Right lobe of liver (tissue), 6 donors: ENCODE measurements at regions not wholly inside any gene's neighbourhood (a gene's known extent, or its start where the extent isn't known, plus 50 kb on each side); places are given as distances from the start of the nearest gene placed in this dataset.

Experiments used
- ATAC-seq, 4 donors: fragments of 200-7000 bp; cut with Tn5 transposase; one replicate each; pipeline ENCODE4 v1.9.1; 2020; ENCODE audit warnings: mild to moderate bottlenecking in 4 of 4, moderate library complexity in 4 of 4
- DNase-seq, 3 donors: peaks; one replicate each; pipeline ENCODE4 v3.0.0-alpha.2; 2020
- H3K27ac ChIP-seq, 3 donors: fragments of 200-600 bp; one replicate each; pipeline ENCODE4 v1.8.0; 2022
- H3K27me3 ChIP-seq, 2 donors: fragments of 200-600 bp; one replicate each; pipeline ENCODE4 v1.8.0; 2022
- H3K36me3 ChIP-seq, 4 donors: fragments of 200-600 bp; sonication (generic) in 1 of 4; one replicate each; pipeline versions ENCODE4 v1.5.1 to v1.8.0; 2017 to 2022; ENCODE audit warnings: control low read depth in 1 of 4
- H3K4me1 ChIP-seq, 4 donors: fragments of 200-600 bp; sonication (generic) in 1 of 4; one replicate each; pipeline versions ENCODE4 v1.5.1 to v1.8.0; 2017 to 2022; ENCODE audit warnings: control low read depth in 1 of 4
- H3K4me3 ChIP-seq, 3 donors: fragments of 200-600 bp; one replicate each; pipeline ENCODE4 v1.8.0; 2022
- H3K9me3 ChIP-seq, 4 donors: fragments of 200-600 bp; sonication (generic) in 1 of 4; one replicate each; pipeline versions ENCODE4 v1.5.1 to v1.8.0; 2017 to 2022; ENCODE audit warnings: control low read depth in 1 of 4
- CTCF ChIP-seq, 4 donors: fragments of 200-600 bp in 3 of 4; fragments of 450-650 bp in 1 of 4; IDR thresholded peaks; one replicate each; pipeline versions ENCODE4 v1.5.1 to v1.8.0; 2016 to 2022; ENCODE audit warnings: antibody characterized with exemption in 4 of 4, mild to moderate bottlenecking in 2 of 4
- POLR2A ChIP-seq: fragments of 450-650 bp; IDR thresholded peaks from one replicate; pipeline ENCODE4 v1.6.1; 2017; ENCODE audit warnings: antibody characterized with exemption, mild to moderate bottlenecking
- WGBS: methylation state at CpG from one replicate; pipeline ENCODE4 v1.1.6; 2018; ENCODE audit warnings: low coverage, low lambda C conversion rate; ENCODE audit not compliant: insufficient coverage; ENCODE audit errors: missing lambda C conversion rate; 5-methylcytosine and 5-hydroxymethylcytosine counted together
- intact Hi-C, 2 donors: fragments of 100-400 bp; cut with DNase I; formaldehyde crosslinking; loops; one replicate each; pipeline versions ENCODE4 v1.11.2 to v1.14.1; 2022
- donor health status: DM: no; HTN: yes; CAD: no.
- donor health status: DM: no; HTN: no; CAD: no.
- donor health status: DM: no; HTN: no; CAD: no.
- donor health status: DM: no; HTN: yes; CAD: no.
- donor health status: DM: no; HTN: yes; CAD: no.

GRCh38 chr13:29978211-29978610 is 127.8 kb upstream of the UBL3 start:
- H3K27me3 ChIP-seq, result no peaks in the 10 kb centered on the region
- no peak overlapping the region for H3K4me3 ChIP-seq
- H3K36me3 ChIP-seq, result no peaks in the 10 kb centered on the region
- no peak for ATAC-seq
- H3K27ac ChIP-seq, result no peak overlapping the region
- H3K9me3 ChIP-seq, result no peaks in the 10 kb centered on the region
- TF ChIP-seq POLR2A (no peak), CTCF (IDR thresholded peaks at IDR 0.05) (no peak)
- no peaks in the 10 kb centered on the region for H3K4me1 ChIP-seq
- 77% methylated on average over 2 of the region's 2 CpGs for WGBS
- DNase-seq, result no peak
- intact Hi-C loops, result no loop called here

GRCh38 chr13:29977476-29978120 is 127.2 kb upstream of the UBL3 start:
- no peak overlapping the region for H3K27ac ChIP-seq
- no peaks in the 10 kb centered on the region for H3K4me1 ChIP-seq
- intact Hi-C loops, result no loop called here
- H3K36me3 ChIP-seq, result no peaks in the 10 kb centered on the region
- H3K9me3 ChIP-seq, result no peaks in the 10 kb centered on the region
- TF ChIP-seq CTCF (IDR thresholded peaks at IDR 0.05), result no peak
- DNase-seq, result no peak
- H3K4me3 ChIP-seq, result no peak overlapping the region
- ATAC-seq, result no peak
- H3K27me3 ChIP-seq, result no peaks in the 10 kb centered on the region
- 63% methylated on average over 6 of the region's 6 CpGs for WGBS

GRCh38 chr13:29976535-29976934 is 126.1 kb upstream of the UBL3 start:
- WGBS, result 94% methylated on average over 5 of the region's 5 CpGs
- intact Hi-C loops, result no loop called here
- no peaks in the 10 kb centered on the region for H3K36me3 ChIP-seq
- no peak overlapping the region for H3K4me3 ChIP-seq
- H3K27me3 ChIP-seq, result no peaks in the 10 kb centered on the region
- H3K9me3 ChIP-seq, result no peaks in the 10 kb centered on the region
- no peak for ATAC-seq
- H3K27ac ChIP-seq, result no peak overlapping the region
- DNase-seq, result no peak
- no peaks in the 10 kb centered on the region for H3K4me1 ChIP-seq
- TF ChIP-seq POLR2A (no peak), CTCF (IDR thresholded peaks at IDR 0.05) (no peak)

GRCh38 chr13:29975283-29975682 is 124.9 kb upstream of the UBL3 start:
- Histone ChIP-seq H3K9me3 (no peaks in the 10 kb centered on the region), H3K36me3 (no peaks in the 10 kb centered on the region), H3K4me1 (no peaks in the 10 kb centered on the region), H3K27ac (no peak overlapping the region), H3K27me3 (no peaks in the 10 kb centered on the region), H3K4me3 (no peak overlapping the region)
- ATAC-seq (no peak), DNase-seq (no peak)
- TF ChIP-seq POLR2A (no peak), CTCF (IDR thresholded peaks at IDR 0.05) (no peak)
- WGBS, result 100% methylated on average over 1 of the region's 1 CpG
- intact Hi-C loops, result no loop called here

GRCh38 chr13:29969286-29969685 is 118.9 kb upstream of the UBL3 start:
- 92% methylated on average over 5 of the region's 5 CpGs for WGBS
- H3K27me3 ChIP-seq, result no peaks in the 10 kb centered on the region
- H3K27ac ChIP-seq, result no peak overlapping the region
- H3K9me3 ChIP-seq, result no peaks in the 10 kb centered on the region
- no peak for ATAC-seq
- no peaks in the 10 kb centered on the region for H3K4me1 ChIP-seq
- intact Hi-C loops, result no loop called here
- no peaks in the 10 kb centered on the region for H3K36me3 ChIP-seq
- no peak overlapping the region for H3K4me3 ChIP-seq
- DNase-seq, result no peak
- TF ChIP-seq CTCF (IDR thresholded peaks at IDR 0.05) (no peak), POLR2A (no peak)
